HG03066 (cell line): ENCODE measurements at regions not wholly inside any gene's neighbourhood (a gene's known extent, or its start where the extent isn't known, plus 50 kb on each side); places are given as distances from the start of the nearest gene placed in this dataset.
"Not testable (repeated sequence)": the region's sequence is repeated elsewhere in the genome, so short reads cannot be mapped to it uniquely, and the experiment has no call there.

ENCODE experiments used
- ATAC-seq: cut with Tn5 transposase; IDR thresholded peaks from one replicate; pipeline ENCODE4 v1.9.1; 2021; ENCODE audit warnings: low read depth; ENCODE audit not compliant: unreplicated experiment

DNA sequence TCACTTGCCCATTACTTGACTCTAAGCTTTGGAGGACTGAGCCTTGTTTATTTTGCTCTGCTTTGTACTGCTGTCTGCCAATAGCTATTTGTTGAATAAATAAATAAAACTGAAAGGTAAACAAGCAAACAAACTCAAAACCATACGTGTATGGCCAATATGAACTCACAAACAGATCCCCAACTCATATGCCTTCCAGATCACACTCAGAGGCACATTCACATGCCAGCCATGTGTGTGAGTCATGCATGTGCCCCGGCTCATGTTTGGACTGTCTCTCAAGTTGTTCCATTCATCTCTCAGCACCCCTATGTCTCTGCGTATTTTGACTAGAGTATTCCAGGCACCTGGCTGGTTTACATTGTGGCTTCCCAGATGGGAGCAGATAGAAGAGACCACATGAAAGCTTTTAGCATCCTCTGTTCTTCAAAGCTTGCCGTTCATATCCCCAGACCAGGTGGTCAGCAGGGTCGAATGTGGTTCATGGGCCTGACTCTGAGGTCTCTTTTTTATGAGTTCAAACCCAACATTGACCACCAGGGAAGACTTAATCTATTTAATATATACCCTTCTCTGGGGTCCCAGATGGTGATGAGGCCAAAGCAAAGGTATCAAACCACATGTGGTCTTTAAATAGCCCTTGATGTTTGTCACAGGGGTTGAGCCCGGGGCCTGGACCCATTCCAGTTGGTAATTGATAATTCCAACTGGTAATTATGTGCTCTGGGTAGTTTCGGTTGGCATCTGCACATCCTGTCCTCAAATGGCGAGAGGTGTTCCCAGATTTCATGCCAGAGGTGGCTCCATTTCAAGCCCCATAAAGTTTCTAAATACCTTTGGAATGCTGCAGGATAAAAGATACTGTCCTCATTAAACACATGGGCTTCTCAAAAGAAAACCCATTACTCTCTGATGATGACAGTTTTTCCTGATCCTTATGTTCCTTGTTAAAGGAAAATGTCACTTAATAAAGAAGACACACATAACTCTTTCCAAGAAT lies 287.3 kb upstream of the MAF start:
- ATAC-seq: no peak

DNA sequence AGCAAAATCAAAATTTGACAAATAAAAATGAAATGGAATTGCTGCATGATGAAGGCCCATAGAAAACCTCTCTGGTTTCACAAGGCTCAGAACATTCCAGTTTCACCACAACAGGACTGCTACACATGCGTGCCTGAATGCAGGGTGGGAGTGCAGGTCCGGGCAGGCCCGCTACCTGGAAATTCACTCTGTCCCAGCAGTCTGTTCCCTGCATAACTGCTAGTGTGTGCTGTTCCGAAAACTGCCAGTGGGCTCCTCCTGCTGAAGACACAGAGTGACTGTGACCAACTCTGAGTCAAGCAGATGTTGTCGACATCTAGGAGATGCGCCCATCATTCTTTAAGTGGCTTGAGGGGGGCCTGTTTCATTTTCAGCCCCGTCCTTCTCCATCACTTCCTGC lies 284.8 kb upstream of the MAF start:
- ATAC-seq: no peak

DNA sequence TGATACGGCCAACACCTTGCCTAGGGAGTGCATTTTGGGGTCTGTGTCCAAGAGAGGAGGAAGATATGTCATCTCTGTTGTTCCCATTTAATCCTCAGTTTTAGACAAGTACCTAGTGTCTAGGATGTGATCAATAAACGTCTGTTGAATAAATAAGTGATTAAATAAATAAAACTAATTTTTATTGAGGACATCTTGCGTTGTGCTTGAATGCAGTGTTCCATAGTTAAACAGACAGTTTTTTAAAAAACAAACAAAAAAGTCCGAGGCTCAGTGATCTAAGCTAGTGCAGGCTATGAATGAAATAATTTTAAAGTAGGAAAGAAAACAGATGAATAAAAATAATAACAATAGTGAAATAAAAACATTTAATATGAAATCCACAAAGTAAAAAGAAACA lies 283.0 kb upstream of the MAF start:
- ATAC-seq: no peak

DNA sequence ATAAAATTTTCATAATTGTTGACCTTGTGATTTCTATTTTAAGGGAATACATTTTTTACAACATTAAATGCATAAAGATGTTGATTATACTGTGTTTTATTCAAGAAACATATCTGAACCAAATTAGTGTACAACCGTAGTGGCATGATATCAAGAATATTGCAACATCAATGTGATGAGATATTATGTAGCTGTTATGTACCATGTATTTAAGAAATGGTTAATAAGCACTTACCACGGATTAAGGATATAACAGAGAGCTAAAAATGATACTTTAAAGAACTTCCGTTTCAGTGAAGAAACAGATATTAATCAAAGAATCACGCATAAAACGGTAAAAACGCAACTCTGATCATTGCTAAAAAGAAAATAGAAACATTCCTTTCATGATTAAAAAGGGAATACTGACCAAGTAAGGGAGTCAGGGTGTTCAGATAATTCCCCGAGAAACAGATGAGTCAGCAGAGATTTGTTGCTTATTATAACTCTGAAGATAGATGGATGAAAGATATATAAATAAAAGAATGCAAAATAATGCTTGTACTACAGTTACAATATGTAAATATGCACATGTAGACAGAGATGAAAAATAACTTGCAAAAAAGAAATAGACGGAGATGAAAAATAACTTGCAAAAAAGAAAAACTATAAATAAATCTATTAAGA lies 281.9 kb upstream of the MAF start:
- ATAC-seq: no peak

DNA sequence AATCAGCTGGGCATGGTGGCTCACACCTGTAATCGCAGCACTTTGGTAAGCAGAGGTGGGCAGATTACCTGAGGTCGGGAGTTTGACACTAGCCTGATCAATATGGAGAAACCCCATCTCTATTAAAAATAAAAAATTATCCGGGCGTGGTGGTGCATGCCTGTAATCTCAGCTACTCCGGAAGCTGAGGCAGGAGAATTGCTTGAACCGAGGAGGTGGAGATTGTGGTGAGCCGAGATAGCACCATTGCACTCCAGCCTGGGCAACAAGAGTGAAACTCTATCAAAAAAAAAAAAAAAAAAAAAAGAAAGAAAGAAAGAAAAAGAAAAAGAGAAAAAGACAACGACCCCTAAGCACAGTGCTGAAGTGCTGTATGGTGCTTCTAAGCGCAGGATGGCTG lies 280.6 kb upstream of the MAF start:
- not testable (repeated sequence) for ATAC-seq

DNA sequence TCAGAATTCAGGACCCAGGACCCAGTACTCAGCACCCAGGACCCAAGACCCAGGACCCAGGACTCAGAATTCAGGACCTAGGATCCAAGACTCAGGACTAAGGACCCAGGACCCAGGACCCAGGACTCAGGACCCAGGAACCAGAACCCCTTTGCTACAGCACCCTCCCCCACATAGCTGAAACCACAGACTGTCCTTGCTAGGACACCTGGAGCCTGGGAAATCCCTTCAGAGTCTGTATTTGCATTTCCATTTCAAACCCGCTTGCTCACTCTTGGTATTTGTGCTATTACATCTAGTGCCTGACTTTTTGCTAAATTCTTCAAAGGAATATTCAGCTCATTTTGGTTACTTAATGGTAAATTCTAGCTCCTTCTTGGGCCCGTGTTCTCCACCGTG lies 275.8 kb upstream of the MAF start:
- ATAC-seq: no peak

DNA sequence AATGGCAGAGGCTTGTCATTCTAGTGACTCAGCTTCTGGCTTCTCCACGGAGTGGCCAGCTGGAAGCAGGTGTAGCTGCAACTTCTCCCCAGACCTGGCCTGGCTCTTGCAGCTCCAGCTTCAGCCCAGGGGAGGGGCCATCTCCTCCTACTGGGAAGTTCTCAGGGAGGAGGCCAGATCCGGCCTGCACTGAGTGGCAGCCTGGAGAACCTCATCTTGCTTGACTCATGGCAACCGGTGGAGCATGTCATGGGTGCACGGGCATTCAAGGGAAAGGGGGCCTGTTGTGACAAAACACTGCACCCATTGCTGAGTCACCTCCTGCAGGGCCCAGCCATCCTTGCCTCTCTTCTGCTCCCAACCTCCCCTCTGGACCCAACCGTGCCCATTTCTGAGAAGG lies 273.9 kb upstream of the MAF start:
- no peak for ATAC-seq

DNA sequence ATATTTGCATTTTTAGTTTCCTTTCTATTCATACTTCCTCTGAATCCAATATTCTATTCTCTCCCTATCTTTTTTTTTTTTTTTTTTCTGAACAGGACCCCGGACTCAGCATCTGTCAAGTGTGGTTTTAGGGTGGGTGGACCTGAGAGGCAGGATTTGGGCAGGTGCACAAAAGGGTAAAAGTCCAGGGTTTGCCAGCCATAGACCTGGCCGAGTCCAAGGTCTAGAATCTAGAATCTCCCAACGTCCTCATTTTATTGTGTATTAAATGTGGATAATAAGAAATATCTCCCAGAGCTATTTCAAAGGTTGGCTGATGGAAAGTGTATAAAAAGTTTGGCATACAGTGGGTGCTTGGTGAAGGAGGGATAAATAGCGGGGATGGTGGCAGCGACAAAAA lies 273.3 kb upstream of the MAF start:
- no peak for ATAC-seq

DNA sequence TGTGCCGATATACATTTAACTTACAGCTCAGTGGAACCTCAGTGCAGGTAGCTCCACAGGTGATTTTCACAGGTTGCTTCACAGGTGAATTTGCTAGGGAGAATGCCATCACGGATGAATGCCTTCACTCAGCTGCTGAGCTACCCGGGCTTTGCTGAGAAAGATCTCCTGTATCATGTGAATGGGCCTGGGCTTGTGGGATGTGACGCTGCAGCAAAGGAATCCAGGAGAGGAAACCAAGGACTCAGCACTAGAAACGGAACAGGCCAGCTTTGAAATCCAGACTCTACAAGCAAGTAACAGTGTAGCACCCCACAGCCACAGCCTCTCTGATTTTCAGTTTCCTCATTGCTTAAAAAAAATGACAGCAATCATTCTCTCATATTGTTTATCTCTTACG lies 271.4 kb upstream of the MAF start:
- ATAC-seq: no peak

DNA sequence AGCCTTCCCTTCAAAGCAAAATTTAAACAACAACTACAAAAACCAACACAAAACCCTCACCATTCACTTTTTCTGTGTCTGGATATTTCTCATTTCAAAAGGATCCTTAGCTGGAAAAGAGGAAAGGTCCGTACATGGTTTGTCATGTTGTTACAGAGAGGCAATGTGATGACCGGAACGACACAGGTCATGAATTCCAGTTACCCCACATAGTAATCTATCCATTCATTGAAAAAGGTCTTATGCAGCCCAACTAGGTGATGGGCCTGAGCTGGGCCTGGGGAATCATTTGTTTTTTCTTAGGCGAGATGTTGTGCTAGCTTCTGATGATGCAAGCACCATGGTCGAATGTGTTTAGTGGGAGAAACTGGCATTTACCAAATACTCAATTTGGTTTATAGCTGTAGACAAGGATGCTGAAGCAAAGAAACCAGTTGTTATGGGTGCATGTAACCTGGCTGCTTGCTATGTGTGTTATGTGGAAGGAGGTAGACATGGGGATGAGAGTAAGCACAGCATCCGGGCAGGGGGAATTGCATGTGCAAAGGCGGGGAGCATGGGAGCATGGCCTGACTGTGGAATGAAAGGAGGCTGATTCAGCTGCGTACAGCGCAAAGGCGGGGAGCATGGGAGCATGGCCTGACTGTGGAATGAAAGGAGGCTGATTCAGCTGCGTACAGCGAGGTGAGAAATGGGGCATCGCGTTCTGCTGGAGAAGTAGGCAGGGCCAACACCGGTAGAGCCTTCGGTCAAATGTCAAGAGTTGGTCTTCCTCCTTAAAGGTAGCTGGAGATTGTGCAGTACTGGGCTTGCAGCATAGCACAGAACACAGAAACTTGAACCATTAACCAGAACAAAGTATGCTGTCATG lies 269.7 kb upstream of the MAF start:
- ATAC-seq: no peak

DNA sequence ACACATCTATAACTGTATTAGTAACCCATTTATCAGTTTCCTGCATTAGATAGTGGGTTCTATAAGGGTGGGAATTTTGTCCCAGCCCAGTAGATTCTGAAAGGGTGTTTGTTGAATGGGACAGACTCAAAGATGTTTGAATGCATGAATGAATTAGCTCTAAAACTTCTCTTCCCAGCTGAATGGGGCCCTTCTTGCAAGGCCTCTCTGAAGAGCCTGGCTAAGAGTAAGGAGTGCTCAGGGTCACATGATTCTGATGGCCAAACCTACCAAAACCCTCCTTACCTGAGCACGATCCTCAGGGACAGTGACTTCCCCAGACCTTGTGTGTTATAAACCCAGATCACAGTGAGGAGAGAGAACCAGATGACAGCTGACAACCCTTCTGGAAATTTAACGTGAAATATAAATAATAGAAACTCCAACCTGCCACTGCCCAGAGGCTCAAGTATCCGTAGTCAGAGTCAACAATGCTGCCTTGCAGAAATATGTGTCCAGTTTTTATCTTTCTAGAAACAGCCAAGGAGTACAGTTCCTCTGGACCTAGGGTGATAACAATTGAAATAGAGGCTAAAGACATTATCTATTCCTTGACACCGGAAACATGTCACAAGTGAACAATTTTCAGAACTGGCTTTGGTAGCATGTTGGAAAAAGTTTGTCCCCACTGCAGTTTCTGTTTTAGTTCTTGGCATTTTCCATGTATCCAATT lies 268.9 kb upstream of the MAF start:
- no peak for ATAC-seq

DNA sequence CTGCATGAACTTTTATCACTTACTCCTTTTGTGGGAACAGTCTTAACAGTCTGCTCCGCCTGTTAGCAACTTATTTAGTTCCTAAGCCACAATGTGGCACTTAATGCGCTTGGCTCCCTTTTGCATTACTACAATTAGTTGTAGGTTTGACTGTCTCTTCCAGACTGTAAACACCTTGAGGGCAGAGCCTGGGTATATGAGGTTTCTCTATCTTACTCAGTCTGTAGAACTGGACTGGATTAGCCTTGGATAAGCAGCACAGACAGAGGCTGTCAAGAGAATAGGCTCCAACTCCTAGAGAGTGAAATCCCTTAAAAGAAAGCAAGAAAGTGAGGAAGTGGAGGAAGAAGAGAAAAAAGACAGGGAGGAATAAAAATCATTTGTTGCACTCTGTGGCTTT lies 268.3 kb upstream of the MAF start:
- no peak for ATAC-seq

DNA sequence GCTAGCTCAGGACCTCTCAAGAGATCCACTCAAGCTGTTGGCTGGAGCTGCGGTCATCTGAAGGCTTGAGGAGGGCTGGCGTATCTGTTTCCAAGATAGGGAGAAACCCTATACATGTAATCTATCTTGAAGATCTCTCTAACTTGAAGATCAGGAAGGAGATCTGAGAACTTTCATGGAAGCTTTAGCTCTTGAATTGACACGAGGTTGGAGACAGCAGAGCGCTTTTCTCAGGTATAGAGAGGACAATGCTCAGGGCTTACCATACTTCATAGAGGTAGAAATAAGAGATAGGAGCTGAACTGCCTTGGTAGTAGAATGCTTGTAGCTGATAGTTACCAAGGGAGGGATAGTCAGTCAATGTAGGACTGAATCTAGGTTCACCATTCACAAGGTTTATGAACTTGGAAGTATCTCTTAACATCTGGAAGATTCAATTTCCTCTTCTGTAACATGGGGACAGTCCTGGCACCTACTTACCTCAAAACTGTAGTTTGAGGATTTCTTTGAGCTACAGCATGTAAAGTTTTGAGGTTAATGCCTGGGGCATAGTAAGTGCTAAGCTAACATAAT lies 267.0 kb upstream of the MAF start:
- no peak for ATAC-seq

DNA sequence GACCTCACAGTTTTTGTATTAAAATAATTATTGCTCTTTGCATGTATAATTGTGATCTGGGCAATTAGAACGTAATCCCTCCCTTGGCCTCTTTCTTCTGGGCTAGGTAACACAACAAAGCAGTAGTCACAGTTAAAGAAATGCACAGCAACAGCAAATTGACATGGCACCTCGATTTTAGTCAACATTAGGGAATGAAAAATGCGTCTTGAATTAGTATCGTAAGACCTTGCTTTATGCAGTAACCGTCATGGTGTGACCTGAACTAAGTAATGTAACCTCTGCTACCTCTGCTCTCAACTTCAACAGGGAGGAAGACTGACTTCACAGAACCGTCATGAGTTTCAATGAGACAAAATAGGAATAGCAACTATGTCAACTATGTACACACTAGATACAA lies 265.4 kb upstream of the MAF start:
- no peak for ATAC-seq

DNA sequence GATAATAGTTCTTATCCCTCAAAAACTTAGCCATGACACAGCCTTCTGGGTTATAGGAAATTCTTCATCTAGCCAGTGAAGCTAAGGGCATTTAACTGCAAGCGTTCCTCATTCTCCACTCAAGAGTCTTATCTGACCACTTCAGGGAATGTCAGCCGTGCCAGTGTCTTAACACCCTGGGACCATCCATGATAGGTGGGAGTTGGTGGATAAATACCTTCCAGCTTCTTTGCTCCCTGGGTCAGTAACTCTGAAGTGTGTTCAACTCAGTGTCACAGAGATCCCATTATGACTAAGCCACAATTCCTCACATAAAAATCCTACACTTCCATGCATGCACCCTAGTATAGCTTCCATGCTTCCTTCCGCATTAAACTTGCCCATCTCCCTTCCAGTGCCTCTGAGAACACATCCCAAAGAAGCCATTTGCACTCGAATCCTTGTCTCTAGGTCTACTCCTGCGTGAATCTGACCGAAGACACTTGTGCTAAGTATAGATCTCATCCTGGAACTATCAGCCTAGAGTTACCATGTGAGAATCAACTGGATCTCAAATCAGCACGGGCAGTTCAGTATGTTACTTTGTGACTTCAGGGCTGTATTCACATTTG lies 264.3 kb upstream of the MAF start:
- ATAC-seq: no peak

DNA sequence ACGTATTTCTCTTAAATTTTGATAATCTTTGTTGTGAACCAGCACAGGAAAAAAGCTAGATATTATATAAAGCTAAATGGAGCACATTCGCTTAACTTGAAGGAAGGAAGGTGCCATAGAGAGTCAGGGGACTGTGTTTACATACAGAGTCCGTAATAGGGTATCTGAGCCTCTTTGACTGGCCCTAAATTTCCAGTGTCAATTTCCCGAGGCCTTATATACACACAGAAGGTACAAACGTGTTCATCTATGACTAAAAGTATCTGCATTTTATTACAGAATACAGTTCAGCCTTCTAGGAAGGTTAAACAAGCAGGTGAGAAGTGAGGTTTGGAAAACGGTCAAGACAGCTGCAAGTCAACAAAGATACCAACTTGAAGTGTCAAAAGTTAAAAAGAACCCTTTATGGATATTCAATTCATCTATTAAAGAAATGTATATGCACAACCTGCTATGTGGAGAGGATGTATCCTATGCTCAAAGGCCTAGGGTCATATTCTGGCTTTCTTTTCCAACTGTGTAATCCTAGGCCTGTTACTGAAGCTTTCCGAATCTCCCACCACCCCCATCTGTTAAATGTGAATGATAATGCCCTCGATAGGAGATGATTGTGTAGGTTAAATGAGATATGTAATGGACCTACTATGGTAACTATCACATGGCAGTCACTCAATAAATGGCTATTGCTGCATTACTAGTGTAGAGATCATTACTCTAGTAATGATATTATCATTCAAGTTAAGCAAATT lies 263.7 kb upstream of the MAF start:
- ATAC-seq: no peak

DNA sequence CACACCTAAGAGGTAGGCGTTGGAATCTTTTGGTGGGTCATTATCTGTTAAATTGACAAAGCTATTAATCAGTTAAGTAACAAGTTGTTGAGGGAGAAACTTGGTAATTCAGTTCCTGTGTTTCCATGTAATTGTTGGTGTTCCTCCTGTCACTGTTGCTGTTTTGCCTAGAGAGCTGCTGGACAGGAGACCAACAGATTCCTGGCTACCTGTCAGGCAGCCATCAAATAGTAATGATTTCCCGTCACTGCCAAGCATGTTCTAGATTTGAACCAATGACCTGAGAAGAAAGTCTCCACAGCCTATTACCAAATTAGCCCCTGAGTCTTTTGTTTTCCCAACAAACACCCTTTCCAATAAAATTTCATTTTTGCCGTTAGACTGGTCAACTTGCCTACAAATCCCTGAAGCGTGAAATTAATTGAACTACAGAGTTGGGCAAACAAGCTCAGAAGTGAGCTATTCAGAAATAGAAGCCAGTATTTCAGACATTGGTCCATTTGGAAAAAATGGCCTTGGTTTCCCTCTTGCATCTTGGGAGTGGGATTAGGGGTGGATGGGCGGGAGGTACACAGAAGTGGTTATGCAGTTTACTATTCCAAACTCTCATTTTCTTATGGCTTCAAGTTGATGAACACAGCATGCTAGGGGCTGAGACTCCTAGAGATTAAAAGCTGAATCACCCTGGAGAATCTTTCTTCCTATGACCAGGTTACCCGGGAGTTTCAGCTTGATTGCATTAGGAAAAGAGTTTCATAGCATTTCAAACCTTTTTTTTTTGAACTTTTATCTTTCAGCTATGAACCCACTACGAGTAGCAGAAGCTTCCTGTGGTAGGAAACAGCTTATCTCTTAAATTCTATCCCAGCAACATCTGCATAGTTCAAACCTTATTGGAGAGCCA lies 262.8 kb upstream of the MAF start:
- ATAC-seq: no peak

DNA sequence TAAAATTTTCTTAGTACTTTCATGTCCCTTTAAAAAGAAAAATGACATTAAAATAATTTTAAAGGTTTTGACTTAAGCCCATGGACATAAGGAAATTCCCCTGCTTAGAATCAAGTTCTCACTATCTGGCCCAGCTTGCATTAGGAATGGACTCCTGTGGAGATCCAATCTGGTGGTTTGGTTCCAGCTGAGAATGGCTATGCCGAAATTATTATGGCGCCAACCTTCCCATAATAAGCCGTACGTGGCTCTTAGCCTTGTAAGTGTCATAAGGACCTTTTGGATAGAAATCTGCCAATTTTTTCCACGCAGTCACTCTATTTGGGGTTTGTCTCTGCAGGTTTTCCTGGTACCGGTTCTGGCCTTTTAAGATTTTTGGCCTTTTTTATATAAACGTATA lies 262.1 kb upstream of the MAF start:
- ATAC-seq: no peak
